ENCODE measurements at regions not wholly inside any gene's neighbourhood (a gene's known extent, or its start where the extent isn't known, plus 50 kb on each side); places are given as distances from the start of the nearest gene placed in this dataset.

- ChIA-PET POLR2A (ENCODE audit: partially characterized antibody) (no interaction called here), CTCF (ENCODE audit: partially characterized antibody) (interaction anchor here (0.6 kb wide), 1 partner anchor 590 kb away, joined by 3 read pairs; no protein-coding TSS in a partner anchor)
- H2BK5ac ChIP-seq (ENCODE audit: low read depth, low read length) = no peak overlapping the region
- no peaks in the 10 kb centered on the region for H3K79me1 ChIP-seq (ENCODE audit: low read depth, low read length)
- no peak overlapping the region for H3K4me3 ChIP-seq (ENCODE audit: extremely low read depth in 1 of 4, insufficient read depth in 2 of 4, low read depth in 3 of 4, low read length in 4 of 4)
- no peaks in the 10 kb centered on the region for H3K9me3 ChIP-seq (ENCODE audit: insufficient read depth in 2 of 2, low read depth in 1 of 2, low read length in 1 of 2)
- no peak overlapping the region for H2BK12ac ChIP-seq (ENCODE audit: low read depth, low read length)
- no peaks in the 10 kb centered on the region for H3K79me2 ChIP-seq (ENCODE audit: control insufficient read depth in 1 of 2, insufficient read depth in 2 of 2, low read length in 2 of 2)
- no peaks in the 10 kb centered on the region; a peak in 1 of 7 replicates for H3K27me3 ChIP-seq (replicated peaks in 1 of 4; ENCODE audit: control insufficient read depth in 3 of 4, extremely low read depth in 1 of 4, insufficient read depth in 3 of 4, low read length in 3 of 4)
- no peak overlapping the region for H2BK20ac ChIP-seq (ENCODE audit: low read length)
- no peak overlapping the region for H2BK15ac ChIP-seq (ENCODE audit: low read length)
- no peak overlapping the region for H3K14ac ChIP-seq (ENCODE audit: insufficient read length)
- H3K9ac ChIP-seq (replicated peaks in 1 of 4; ENCODE audit: extremely low read depth in 1 of 4, low read depth in 3 of 4, low read length in 3 of 4) = no peak overlapping the region
- FAIRE-seq (no peak), DNase-seq (ENCODE audit: low read depth in 1 of 2, low spot score in 2 of 2) (no peak)
- H3K4me1 ChIP-seq (replicated peaks in 1 of 4; ENCODE audit: control insufficient read depth in 3 of 4, insufficient read depth in 4 of 4, low read length in 3 of 4) = no peaks in the 10 kb centered on the region
- no peak overlapping the region for H4K91ac ChIP-seq (replicated peaks; ENCODE audit: insufficient read length, low read length)
- no peak overlapping the region for H2AFZ ChIP-seq (ENCODE audit: low read length)
- no peak overlapping the region for H3K4ac ChIP-seq (replicated peaks; ENCODE audit: insufficient read length, low read depth, low read length)
- no peaks in the 10 kb centered on the region for H4K20me1 ChIP-seq (replicated peaks in 1 of 2; ENCODE audit: control insufficient read depth in 1 of 2, insufficient read depth in 2 of 2, low read length in 2 of 2)
- no peak overlapping the region for H3K18ac ChIP-seq (ENCODE audit: extremely low read depth, low read length)
- H3K56ac ChIP-seq (replicated peaks; ENCODE audit: insufficient read length, low read depth, low read length) = no peak overlapping the region
- no peak overlapping the region for H3K27ac ChIP-seq (ENCODE audit: low read depth, low read length)
- H3K4me2 ChIP-seq (ENCODE audit: insufficient read depth in 1 of 2, low read depth in 2 of 2, low read length in 2 of 2) = no peak overlapping the region
- no peaks in the 10 kb centered on the region for H3K36me3 ChIP-seq (ENCODE audit: control insufficient read depth in 2 of 4, insufficient read depth in 4 of 4, low read length in 3 of 4)
- 98% methylated on average over 2 of the region's 2 CpGs; no CpG with 5 or more reads in 1 of the 2 experiments for WGBS, 2 experiments (ENCODE audit: extremely low coverage in 1 of 2, insufficient coverage in 1 of 2, insufficient read length in 1 of 2, insufficient replicate concordance in 2 of 2, low coverage in 1 of 2, low lambda C conversion rate in 2 of 2, missing lambda C conversion rate in 1 of 2)
- no peak overlapping the region for H4K8ac ChIP-seq (ENCODE audit: extremely low read depth, insufficient read depth, low read length)
- no peaks in the 10 kb centered on the region for H3K23me2 ChIP-seq (ENCODE audit: low read depth, low read length)
- no peak overlapping the region for H2BK120ac ChIP-seq (replicated peaks; ENCODE audit: low read depth, low read length)
- H4K5ac ChIP-seq (ENCODE audit: insufficient read length, low read depth, low read length) = no peak overlapping the region
- no peak overlapping the region for H2AK5ac ChIP-seq (ENCODE audit: low read depth, low read length)
- H3K23ac ChIP-seq (ENCODE audit: insufficient read length) = no peak overlapping the region
- no peak for TF ChIP-seq CTBP2 (IDR thresholded peaks at IDR 0.05; ENCODE audit: borderline replicate concordance, insufficient read depth, insufficient read length, low read length)
- TF ChIP-seq TAF7 (optimal IDR thresholded peaks at IDR 0.05; ENCODE audit: borderline replicate concordance, low read depth, low read length) = no peak
These were observed 150.8 kb upstream of the NR3C1 start for GRCh38 chr5:143554187-143554717.
